Mesenteric fat pad (tissue), 1 donor: ENCODE measurements at regions not wholly inside any gene's neighbourhood (a gene's known extent, or its start where the extent isn't known, plus 50 kb on each side); places are given as distances from the start of the nearest gene placed in this dataset.

ENCODE experiments used
- DNase-seq: peaks from one replicate; pipeline ENCODE4 v3.0.0-alpha.2; 2020; ENCODE audit warnings: low spot score
- donor health status: DM: yes; HTN: yes; CAD: no.

DNA sequence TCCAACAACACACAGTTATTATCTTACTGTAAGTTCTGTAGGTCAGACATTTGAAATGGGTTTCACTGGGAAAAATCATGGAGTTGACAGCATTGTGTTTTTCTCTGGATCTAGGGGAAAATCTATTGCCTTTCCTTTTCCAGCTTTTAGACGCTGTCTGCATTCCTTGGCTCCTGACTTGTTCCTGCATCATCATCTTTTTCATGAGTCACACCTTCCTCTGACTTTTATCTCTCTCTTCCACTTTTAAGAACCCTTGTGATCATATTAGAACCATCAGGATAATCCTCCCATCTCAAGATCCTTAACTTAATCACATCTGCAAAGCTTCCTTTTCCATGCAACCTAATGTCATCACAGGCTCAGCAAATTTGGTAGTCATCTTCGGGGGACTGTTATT, 1454.8 kb downstream of the RPA4 start:
- DNase-seq = no peak

DNA sequence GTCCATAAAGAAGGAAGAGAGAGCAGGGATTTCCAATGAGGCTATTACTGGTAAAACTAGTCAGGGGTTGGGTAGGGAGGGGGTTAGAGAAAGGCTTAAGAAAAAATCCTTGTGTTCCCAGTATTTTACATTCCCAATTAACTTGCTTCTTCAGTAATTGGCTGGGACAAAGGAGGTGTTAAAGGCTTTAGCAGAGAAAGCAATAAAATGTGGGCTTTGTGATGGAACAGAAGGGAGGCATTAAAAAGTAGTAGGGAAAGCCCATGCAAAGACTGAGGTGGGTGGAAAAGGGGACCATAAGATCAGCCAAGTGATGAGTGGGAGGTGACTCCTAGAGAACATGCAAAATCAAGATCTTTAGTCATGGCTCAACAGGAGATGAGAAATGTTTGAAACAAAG, 1467.2 kb downstream of the RPA4 start:
- no peak for DNase-seq

DNA sequence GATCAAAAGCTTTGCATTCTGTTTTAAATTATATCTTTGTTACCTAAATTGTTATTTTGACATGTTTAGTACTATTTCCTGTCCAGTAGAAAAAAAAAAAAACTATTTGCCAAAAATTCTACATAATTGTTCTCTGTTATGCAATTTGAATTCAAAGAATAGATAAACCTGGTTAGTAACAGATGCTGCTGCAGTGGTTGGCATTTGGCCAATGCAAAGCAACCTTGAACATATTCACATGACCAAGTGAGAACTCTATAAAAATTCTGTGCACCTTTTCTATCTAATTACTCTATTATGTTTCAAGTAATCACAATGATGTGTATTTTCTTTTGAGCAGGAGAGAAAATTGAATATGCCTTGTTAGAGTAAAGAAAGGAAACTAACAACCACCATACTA, 1473.4 kb downstream of the RPA4 start:
- no peak for DNase-seq

DNA sequence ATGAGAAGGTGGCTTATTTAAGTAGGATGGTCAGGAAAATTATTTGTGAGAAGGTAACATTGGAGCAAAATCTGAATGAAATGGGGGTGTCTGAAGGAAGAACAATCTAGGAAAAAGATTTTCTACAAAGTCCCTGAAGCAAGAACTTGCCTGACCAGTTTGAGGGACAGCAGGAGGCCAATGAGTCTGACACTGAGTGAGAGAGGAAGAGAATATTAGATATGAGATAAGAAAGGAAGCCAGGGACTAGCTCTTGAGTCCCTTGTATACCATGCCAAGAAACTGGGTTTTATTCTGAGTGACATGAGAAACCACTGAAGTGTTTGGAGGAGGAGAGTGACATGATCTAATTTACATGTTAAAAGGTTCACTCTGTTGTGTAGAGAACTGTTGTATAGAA, 1478.9 kb downstream of the RPA4 start:
- no peak for DNase-seq

DNA sequence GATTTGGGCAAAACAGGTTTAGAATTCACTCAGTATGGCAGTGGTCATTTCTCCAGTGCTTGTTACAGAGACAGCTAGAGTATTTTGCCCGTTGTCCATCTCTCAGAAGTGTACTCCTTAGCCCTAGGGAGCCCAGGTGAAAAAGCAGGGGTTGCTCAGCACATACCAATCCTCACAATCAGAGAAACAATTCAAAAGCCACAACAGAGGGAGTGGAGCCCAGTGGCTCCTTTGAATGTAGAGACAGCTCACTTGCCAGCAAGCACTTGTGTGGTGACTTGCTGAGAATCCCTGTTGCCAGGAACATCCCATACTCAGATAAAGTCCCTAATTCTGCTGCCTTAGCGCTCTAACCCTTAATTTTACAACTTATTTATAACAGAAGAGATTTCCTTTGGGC, 1488.3 kb downstream of the RPA4 start:
- DNase-seq = no peak

DNA sequence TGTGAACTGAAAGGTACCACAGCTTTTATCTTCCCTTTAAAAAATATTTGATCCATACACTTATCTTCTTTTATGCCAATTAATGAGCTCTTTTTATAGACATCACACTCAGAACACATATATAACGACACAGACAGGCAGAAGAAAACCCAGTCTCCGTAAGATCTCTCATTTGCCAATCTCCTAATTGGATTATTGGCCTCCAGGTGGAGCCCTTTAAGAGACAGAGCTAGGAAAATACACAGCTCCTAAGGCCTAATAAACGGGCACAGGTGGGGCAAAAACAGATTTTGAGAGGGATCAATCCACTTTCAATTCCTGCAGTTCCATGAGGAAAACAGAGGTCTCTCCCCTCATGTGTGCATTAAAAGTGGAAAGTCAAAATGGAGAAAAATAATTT, 1495.4 kb downstream of the RPA4 start:
- no peak for DNase-seq

DNA sequence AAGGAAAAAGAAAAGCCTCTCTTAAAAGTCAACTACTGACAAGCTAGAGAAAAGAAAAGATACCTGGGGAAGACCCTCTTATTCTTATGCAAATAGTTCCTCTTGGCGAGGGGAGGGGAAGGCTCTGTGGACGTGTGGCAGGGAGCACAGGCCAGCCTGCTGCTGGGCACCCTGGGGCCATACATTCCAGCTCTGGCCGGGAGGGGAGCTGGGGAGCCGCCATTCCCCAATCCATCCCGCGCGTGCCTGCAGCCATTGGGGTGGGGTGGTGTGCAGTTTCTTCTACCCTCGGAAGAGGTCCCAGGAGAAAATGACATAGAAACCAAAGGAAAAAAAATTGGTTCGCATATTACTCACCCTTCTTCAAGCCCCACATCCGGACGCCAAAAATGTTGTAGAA, 1496.4 kb downstream of the RPA4 start:
- DNase-seq = no peak

DNA sequence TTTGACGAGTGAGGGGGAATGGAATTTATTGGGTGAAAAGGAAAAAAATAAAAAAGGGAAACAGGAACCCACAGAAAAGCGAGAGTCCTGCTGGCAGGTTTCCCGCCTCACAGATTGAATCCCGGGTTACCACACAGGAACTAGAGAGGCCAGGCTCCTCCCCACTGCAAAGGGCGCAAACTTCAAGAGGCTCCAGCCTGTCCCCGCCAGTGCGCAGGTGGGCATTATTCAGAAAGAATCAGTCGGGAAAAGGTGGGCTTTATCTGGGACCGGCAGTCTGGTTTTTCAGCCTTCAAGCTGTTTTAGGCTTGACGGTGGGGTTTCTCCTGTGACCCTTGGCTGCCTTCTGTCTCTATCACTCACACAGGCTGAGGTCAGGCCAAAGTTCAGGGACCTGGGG, 1496.8 kb downstream of the RPA4 start:
- no peak for DNase-seq

DNA sequence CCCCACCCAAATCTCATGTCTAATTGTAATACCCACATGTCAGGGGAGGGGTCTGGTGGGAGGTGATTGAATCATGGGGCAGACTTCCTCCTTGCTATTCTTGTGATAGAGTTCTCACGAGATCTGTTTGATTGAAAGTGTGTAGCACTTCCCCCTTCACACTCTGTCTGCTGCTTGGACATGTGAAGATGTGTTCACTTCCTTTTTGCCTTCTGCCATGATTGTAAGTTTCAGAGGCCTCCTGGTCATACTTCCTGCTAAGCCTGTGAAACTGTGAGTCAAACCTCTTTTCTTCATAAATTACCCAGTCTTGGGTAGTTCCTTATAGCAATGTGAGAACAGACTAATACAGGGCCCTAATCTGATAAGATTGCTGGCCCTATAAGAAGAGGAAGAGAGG, 1514.8 kb downstream of the RPA4 start:
- DNase-seq = no peak

DNA sequence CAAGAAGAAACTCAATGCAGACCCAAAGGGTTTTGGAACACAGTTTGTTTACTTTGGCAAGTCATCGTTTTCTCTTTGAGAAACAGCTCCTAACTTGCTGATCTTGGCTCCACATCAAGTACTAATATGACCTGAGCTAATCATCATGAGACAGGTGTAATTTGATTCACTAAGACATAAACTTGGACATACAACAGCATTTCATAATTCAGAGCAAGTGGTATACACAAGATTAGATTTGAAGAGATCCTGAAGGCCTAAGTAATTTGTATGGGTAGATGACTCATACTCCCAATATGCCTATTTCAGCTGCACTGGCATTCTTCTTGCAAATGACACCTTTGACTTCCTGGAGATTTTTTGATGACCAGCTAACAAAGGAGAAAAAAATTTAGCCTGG, 1521.7 kb downstream of the RPA4 start:
- DNase-seq = no peak

DNA sequence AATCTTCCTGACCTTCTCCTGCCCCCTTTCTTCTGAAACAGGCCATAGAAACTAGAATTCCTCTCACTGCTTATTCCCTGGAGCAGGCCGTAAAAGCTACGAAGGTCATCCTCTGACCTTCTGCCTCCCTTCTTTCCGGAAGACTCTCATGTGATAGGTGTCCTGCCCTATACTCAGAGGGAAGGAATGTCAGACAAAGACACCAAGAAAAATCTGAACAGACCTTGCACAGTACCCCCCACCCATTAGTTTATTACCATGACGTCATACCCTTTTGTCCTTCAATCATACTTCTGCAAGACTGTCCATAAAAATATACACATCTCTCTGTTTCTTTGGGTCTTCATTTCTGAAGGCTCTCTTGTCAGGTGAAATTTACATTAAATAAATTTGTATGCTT, 1523.9 kb downstream of the RPA4 start:
- DNase-seq = no peak

DNA sequence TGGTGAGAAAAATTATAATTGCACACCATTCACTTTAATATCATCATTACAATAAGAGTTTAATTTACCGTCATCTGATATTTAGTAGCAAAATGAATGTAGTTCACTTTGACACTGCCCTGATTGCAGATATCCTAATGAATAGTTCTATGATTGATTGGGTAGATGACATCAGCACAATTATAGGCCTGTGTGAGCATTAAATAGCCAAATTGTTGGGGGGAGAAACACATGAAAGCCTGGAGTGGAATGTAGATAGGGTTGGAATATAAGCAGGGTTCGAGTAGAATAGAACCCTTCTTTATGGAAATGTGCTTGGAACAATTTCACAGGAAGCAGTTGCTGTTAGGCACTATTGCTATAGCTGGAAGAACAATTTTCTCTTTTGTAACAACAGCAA, 1526.2 kb downstream of the RPA4 start:
- no peak for DNase-seq

DNA sequence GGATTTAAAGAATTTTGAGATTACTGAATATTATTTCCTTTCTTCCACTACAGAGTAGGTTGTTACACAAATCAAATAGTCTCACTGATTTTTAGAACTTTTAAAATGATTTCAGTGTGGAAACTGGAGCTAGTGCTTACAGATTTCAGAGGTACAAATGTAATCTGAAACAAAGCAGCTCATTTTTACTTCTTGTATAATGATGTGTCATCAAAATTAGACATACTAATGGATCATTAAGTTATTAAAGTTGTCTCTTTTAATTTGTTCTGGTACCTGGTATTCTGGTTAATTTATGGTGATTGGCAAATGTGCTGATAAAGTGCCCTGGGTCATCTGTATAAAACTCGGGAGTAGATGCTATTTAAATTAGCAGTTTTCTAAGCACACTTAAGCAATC, 1528.3 kb downstream of the RPA4 start:
- no peak for DNase-seq

DNA sequence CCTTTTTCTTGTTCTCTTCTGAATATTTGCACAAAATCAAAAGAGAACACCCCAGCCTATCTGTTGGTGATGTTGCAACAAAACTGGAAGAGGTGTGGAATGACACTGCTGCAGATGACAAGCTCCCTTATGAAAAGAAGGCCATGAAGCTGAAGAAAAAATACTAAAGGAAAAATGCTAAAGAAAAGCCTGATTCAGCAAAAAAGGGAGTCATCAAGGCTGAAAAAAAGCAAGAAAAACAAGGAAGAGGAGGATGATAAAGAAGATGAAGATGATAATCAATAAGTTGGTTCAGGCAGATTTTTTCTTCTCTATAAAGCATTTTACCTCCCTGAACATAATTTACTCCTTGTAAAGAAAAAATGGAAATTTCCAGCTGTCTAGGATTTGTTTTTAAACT, 1538.8 kb downstream of the RPA4 start:
- DNase-seq = no peak

DNA sequence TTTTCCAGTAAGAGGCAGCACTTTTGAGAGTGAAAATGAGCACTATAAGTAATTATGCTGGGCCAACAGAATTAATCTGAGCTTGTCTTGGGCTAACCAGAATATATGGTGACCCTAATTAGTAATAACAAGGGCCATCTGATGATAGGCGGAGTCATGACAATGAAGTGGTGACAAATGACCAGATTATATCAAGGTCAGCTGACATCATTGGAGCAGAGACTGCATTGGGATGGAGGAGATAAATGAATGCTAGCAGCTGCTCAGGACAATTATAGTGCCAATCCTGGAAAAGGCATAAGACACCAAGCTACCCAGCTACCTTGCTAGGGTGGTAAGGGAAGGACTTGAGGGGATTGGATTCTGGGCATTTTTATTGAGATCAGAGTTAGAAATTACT, 1548.7 kb downstream of the RPA4 start:
- no peak for DNase-seq

DNA sequence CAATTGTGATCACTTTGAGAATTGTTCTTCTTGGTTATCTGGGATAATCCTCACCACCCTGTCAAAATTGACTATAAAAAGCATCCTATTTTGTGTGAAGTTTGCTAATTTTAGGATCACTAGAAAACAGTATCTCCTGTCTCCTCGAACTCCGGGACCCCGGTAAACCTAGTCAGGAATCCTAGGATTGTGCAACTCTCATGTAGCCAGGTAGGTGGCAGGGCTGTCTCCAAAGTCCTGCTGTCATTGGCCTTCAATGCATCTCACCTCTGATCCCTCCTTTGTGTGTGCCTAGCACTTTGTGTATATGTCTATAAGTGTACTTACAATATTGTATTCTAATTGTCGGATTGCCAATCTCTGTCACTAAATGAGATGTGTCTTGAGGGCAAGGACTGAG, 1564.8 kb downstream of the RPA4 start:
- DNase-seq = no peak

DNA sequence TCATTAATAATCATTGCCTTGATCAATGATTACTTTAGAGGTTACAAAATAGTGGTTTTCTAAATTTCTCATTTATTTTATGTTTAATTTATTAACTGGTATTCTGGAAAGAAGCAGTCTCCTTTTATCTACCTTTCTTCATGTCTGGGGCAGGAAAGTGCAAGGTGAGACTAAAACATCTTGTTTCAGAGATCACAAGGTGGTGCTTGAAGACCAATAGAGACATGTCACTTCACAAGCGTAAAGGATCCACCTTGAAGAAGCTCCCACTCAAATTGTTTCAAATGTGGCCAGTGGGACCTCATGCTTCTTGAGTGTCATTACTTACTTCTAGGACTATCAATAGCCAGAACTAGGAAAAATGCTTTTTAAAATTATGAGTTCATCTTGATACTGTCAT, 1568.7 kb downstream of the RPA4 start:
- no peak for DNase-seq

DNA sequence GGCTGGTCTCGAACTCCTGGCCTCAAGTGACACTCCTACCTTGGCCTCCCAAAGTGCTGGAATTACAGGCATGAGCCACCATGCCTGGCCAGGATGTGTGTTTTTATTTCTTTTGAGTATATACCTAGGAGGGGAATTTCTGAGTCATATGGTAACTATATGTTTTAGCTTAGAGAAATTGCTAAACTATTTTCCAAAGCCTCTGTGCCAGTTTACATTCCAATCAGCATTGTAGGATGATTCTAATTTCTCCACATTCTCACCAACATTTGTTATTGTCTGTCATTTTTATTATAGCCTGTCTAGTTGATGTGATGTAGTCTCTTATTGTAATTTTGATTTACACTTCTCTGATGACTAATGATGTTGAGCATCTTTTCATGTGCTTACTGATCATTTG, 1576.0 kb downstream of the RPA4 start:
- DNase-seq = no peak

DNA sequence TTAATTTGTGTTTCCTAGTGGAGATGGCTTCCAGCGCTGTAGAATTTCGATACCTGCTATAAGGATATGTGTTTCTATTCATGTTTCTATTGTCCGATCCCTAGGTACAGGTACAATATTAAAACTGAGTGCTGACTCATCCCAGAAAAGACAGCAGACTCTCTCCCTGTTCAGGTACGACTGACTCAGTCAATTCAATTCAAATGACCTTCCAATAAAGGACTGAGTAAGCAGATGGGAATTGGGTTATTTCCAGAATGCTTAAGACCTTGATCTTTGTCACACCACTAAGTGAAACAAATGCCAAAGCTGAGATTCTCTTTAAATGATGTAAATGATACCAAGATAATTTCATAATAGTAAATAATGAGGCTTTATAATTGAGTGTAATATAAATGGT, 1596.9 kb downstream of the RPA4 start:
- no peak for DNase-seq

DNA sequence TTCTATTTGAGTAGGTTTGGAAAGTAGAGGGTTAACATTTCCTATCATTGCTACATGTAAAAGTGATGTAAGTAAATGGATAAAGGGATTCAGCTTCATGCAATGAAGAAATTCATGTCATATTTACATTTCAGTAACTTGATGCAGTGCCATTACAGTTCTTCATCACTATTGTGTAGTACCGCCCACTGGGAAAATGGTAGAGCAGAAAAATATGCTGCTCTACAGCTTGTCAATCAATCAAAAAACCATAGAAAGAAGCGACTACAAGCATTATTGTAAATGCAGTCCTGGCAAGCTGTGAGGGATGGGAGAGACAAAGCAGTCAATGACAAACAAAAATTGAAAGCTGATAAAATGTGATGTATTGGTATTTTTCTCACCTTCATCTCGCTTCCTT, 1597.9 kb downstream of the RPA4 start:
- DNase-seq = no peak

DNA sequence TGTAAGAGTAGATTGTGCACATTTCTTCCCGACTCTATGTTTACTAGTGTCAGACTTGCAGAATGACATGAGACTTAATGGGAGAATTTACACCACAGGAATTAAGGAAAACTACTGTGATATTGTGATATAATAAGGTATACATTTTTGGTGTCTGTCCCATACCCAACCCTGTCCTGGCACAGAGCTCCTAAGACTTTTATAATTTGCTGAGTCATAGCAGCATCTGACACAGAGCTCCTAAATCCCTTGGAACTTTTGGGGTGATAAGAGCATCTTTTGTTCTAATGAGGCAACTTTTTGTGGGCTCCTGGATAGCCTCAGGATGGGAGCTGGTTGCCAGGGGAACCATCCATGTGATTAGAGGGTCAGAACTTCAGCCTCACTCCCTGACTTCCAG, 1607.0 kb downstream of the RPA4 start:
- no peak for DNase-seq

DNA sequence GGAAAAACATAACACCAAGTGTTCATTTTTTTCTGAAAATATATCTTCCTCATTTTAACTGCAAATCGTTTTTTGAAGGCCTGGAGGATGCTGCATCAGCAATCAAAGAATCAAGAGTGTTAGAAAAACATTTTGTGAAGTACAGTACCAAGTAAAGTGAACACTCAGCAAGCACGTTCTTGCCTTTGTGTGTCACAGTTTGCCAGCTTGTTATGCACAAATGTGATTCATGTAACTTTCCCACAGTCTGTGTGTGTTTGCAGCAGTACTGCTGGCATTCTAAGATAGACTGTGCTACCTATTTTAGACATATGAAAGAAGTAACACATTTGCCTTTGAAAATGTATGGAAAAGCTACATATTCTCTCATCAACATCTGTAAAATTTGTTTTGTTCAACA, 1617.7 kb downstream of the RPA4 start:
- DNase-seq = no peak

DNA sequence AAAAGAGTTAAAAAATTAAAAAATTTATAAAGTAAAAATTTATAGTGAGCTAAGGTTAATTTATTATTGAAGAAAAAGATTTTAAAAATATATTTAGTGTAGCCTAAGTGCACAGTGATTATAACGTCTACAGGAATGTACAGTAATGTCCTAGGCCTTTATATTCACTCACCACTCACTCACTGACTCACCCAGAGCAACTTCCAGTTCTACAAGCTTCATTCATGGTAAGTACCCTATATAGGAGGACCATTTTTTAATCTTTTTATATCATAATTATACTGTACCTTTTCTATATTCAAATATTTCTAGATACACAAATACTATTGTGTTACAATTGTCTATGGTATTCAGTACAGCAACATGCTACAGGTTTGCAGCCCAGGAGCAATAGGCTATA, 1623.2 kb downstream of the RPA4 start:
- no peak for DNase-seq

DNA sequence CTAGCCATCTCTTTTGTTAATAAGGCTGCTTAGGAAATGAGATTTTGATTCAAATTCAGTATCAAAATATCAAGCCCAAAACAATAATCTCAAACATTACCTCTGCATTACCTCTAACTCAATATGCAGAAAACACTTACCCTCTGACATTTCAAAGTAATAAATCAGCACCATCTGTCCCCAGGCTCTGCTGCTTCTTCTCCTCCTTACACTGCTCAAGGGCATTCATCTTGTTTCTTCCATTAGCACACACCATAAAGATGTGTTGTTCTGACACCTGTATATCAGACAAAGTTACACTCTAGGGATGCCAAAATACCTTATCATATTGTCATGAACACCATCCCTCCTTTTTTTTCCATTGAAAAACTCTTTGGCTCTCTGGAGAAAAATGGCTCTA, 1630.3 kb downstream of the RPA4 start:
- no peak for DNase-seq

DNA sequence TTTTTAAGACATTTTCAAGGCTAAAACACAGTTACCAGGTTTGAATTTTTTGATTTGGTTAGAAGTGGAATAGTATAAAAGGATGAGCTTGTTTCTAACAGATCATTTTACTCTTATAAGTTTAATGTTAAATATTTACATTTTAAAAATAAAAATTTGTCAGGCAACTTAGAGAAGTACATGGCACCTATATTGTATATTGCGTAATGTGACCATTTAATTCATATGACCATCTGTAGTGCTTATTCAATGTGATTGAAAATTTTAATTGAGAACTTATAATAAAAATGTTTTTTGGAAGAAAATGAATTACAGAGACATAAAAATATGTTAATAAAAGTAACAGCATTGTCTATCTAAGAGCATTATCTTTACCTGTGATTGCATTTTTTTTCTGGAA, 1632.4 kb downstream of the RPA4 start:
- no peak for DNase-seq
